IMR-90 (cell line): ENCODE measurements at regions not wholly inside any gene's neighbourhood (a gene's known extent, or its start where the extent isn't known, plus 50 kb on each side); places are given as distances from the start of the nearest gene placed in this dataset.

ENCODE experiments used
- ATAC-seq: fragments of 200-7000 bp; cut with Tn5 transposase; 2 replicates; pipeline ENCODE4 v1.9.1; 2020; ENCODE audit warnings: low read depth, mild to moderate bottlenecking, moderate library complexity
- BruUV-seq: library from RNA; stranded (reverse); fragments of 400-500 nt; replicated peaks from 2 replicates; lab custom pipeline; 2021; lab: Mats Ljungman, UMichigan
- CTCF ChIA-PET: fragments of 300-600 bp; formaldehyde crosslinking; extraction: SDS; loops from one replicate; lab custom pipeline; 2021; ENCODE audit warnings: antibody characterized with exemption; lab: Yijun Ruan, JAX
- POLR2A ChIA-PET: fragments of 300-600 bp; sonication (Branson Sonifier 250); formaldehyde crosslinking; loops from one replicate; lab custom pipeline; 2022; ENCODE audit warnings: antibody characterized with exemption; ENCODE audit not compliant: unreplicated experiment; lab: Charles Lee
- DNase-seq: peaks from one replicate; pipeline ENCODE4 v3.0.0; 2013
- H2AFZ ChIP-seq: replicated peaks from 2 replicates; pipeline ENCODE3; 2013; ENCODE audit warnings: low read length, mild to moderate bottlenecking; ENCODE audit not compliant: poor library complexity
- H2AK5ac ChIP-seq: 2 replicates; pipeline ENCODE4 v1.6.1; 2013; ENCODE audit warnings: low read depth, low read length, inconsistent platforms
- H2AK9ac ChIP-seq: replicated peaks from 2 replicates; pipeline ENCODE3; 2013; ENCODE audit warnings: mild to moderate bottlenecking, low read depth, low read length, moderate library complexity; ENCODE audit not compliant: poor library complexity
- H2BK120ac ChIP-seq: 2 replicates; pipeline ENCODE4 v1.6.1; 2013; ENCODE audit warnings: low read depth, low read length, inconsistent platforms
- H2BK15ac ChIP-seq: 3 replicates; pipeline ENCODE4 v1.6.1; 2013; ENCODE audit warnings: low read depth, low read length, inconsistent platforms
- H2BK20ac ChIP-seq: 2 replicates; pipeline ENCODE4 v1.6.1; 2013; ENCODE audit warnings: low read depth, mild to moderate bottlenecking, inconsistent platforms, low read length, moderate library complexity
- H2BK5ac ChIP-seq: 2 replicates; pipeline ENCODE4 v1.6.1; 2013; ENCODE audit warnings: mild to moderate bottlenecking, low read depth, low read length, inconsistent platforms; ENCODE audit not compliant: poor library complexity, severe bottlenecking
- H3K14ac ChIP-seq: replicated peaks from 2 replicates; pipeline ENCODE4 v1.6.1; 2013; ENCODE audit warnings: low read depth, low read length, inconsistent platforms
- H3K18ac ChIP-seq: 2 replicates; pipeline ENCODE4 v1.6.1; 2013; ENCODE audit warnings: low read depth, low read length, control low read depth
- H3K23ac ChIP-seq: 2 replicates; pipeline ENCODE4 v1.6.1; 2013; ENCODE audit warnings: low read depth, low read length, inconsistent platforms
- H3K27ac ChIP-seq: 2 replicates; pipeline ENCODE4 v1.5.1; 2013; ENCODE audit warnings: mild to moderate bottlenecking, control low read depth, low read length; ENCODE audit not compliant: insufficient read depth
- H3K27me3 ChIP-seq: 2 replicates; pipeline ENCODE4 v1.6.1; 2013; ENCODE audit warnings: low read length; ENCODE audit not compliant: control insufficient read depth, insufficient read depth
- H3K36me3 ChIP-seq: 2 replicates; pipeline ENCODE4 v1.6.1; 2013; ENCODE audit warnings: low read length, mixed read lengths; ENCODE audit not compliant: control insufficient read depth, insufficient read depth
- H3K4ac ChIP-seq: 2 replicates; pipeline ENCODE4 v1.6.1; 2013; ENCODE audit warnings: low read depth, low read length, inconsistent platforms
- H3K4me1 ChIP-seq: 2 replicates; pipeline ENCODE4 v1.6.1; 2013; ENCODE audit warnings: low read length, mixed read lengths; ENCODE audit not compliant: control insufficient read depth, insufficient read depth
- H3K4me2 ChIP-seq: 2 replicates; pipeline ENCODE4 v1.6.1; 2013; ENCODE audit warnings: low read depth, mild to moderate bottlenecking, control low read depth, low read length, moderate library complexity
- H3K4me3 ChIP-seq: 2 replicates; pipeline ENCODE4 v1.5.1; 2013; ENCODE audit warnings: low read depth, mild to moderate bottlenecking, control low read depth, low read length, moderate library complexity; ENCODE audit not compliant: insufficient read depth
- H3K56ac ChIP-seq: 2 replicates; pipeline ENCODE4 v1.6.1; 2013; ENCODE audit warnings: low read length, inconsistent platforms; ENCODE audit not compliant: insufficient read depth; ENCODE audit errors: extremely low read depth
- H3K79me1 ChIP-seq, 2 experiments: 2 replicates each; pipeline ENCODE4 v1.6.1; 2013; ENCODE audit warnings: low read length in 2 of 2, inconsistent platforms in 1 of 2, low read depth in 1 of 2
- H3K9ac ChIP-seq: 2 replicates; pipeline ENCODE4 v1.6.1; 2013; ENCODE audit warnings: low read depth, low read length, control low read depth
- H3K9me1 ChIP-seq: 2 replicates; pipeline ENCODE4 v1.6.1; 2013; ENCODE audit warnings: low read length, inconsistent platforms; ENCODE audit not compliant: insufficient read depth
- H3K9me3 ChIP-seq: 2 replicates; pipeline ENCODE4 v1.6.1; 2013; ENCODE audit warnings: low read length; ENCODE audit not compliant: control insufficient read depth, insufficient read depth
- H4K20me1 ChIP-seq: 2 replicates; pipeline ENCODE4 v1.6.1; 2013; ENCODE audit warnings: low read length, inconsistent platforms; ENCODE audit not compliant: insufficient read depth
- H4K5ac ChIP-seq: 2 replicates; pipeline ENCODE4 v1.6.1; 2013; ENCODE audit warnings: mild to moderate bottlenecking, low read depth, low read length, control low read depth
- H4K8ac ChIP-seq, 2 experiments: 2 replicates each; pipeline ENCODE4 v1.6.1; 2013; ENCODE audit warnings: low read depth in 2 of 2, low read length in 2 of 2, control low read depth in 1 of 2, inconsistent platforms in 1 of 2
- H4K91ac ChIP-seq: 2 replicates; pipeline ENCODE4 v1.6.1; 2013; ENCODE audit warnings: low read depth, low read length, inconsistent platforms; ENCODE audit not compliant: insufficient read depth
- BHLHE40 ChIP-seq: fragments of 150-350 bp; IDR thresholded peaks from 2 replicates; pipeline ENCODE4 v1.6.1; 2016; ENCODE audit warnings: mild to moderate bottlenecking, low read depth, low read length
- CEBPB ChIP-seq: IDR thresholded peaks from 2 replicates; pipeline ENCODE4 v1.6.1; 2012; ENCODE audit warnings: low read depth, low read length, improper control_type of control experiment
- CHD1 ChIP-seq: IDR thresholded peaks from 2 replicates; pipeline ENCODE4 v1.6.1; 2012; ENCODE audit warnings: low read depth, low read length, improper control_type of control experiment
- CTCF ChIP-seq: conservative IDR thresholded peaks from 2 replicates; pipeline ENCODE4 v1.5.1; 2012; ENCODE audit warnings: mild to moderate bottlenecking, low read depth, low read length, improper control_type of control experiment
- ELK1 ChIP-seq: fragments of 150-350 bp; IDR thresholded peaks from 2 replicates; pipeline ENCODE4 v1.6.1; 2016; ENCODE audit warnings: low read depth, mild to moderate bottlenecking, low read length, moderate library complexity, borderline replicate concordance
- FOS ChIP-seq: fragments of 150-350 bp; IDR thresholded peaks from 2 replicates; pipeline ENCODE4 v1.6.1; 2016; ENCODE audit warnings: low read depth, low read length
- MAFK ChIP-seq: IDR thresholded peaks from 2 replicates; pipeline ENCODE4 v1.6.1; 2012; ENCODE audit warnings: low read depth, low read length, improper control_type of control experiment
- MAZ ChIP-seq: IDR thresholded peaks from 2 replicates; pipeline ENCODE4 v1.6.1; 2012; ENCODE audit warnings: low read depth, mild to moderate bottlenecking, low read length, improper control_type of control experiment, moderate library complexity, borderline replicate concordance
- MXI1 ChIP-seq: IDR thresholded peaks from 2 replicates; pipeline ENCODE4 v1.6.1; 2012; ENCODE audit warnings: low read depth, mild to moderate bottlenecking, low read length, moderate library complexity, borderline replicate concordance
- NFE2L2 ChIP-seq: fragments of 150-350 bp; IDR thresholded peaks from 2 replicates; pipeline ENCODE4 v1.6.1; 2016; ENCODE audit warnings: low read depth, mild to moderate bottlenecking, low read length
- POLR2A ChIP-seq: IDR thresholded peaks from 2 replicates; pipeline ENCODE4 v1.6.1; 2012; ENCODE audit warnings: mild to moderate bottlenecking, low read depth, low read length
- RAD21 ChIP-seq: IDR thresholded peaks from 2 replicates; pipeline ENCODE4 v1.6.1; 2012; ENCODE audit warnings: low read length, improper control_type of control experiment
- RCOR1 ChIP-seq: IDR thresholded peaks from 2 replicates; pipeline ENCODE4 v1.6.1; 2012; ENCODE audit warnings: mild to moderate bottlenecking, low read length, improper control_type of control experiment; ENCODE audit not compliant: insufficient replicate concordance
- RFX5 ChIP-seq: IDR thresholded peaks from 2 replicates; pipeline ENCODE4 v1.8.0; 2012; ENCODE audit warnings: low read depth, mild to moderate bottlenecking, low read length, moderate library complexity
- SMC3 ChIP-seq: fragments of 150-350 bp; IDR thresholded peaks from 2 replicates; pipeline ENCODE4 v1.6.1; 2016; ENCODE audit warnings: low read depth, mild to moderate bottlenecking, antibody characterized with exemption, low read length, moderate library complexity
- USF2 ChIP-seq: fragments of 150-350 bp; IDR thresholded peaks from 2 replicates; pipeline ENCODE4 v1.6.1; 2017; ENCODE audit warnings: mild to moderate bottlenecking, antibody characterized with exemption, low read length, low read depth
- WGBS, 2 experiments: methylation state at CpG; one replicate each; pipeline versions ENCODE4 v1.1.5 to v1.1.7; 2013; ENCODE audit warnings: missing lambda C conversion rate in 2 of 2; ENCODE audit not compliant: insufficient read length in 1 of 2; ENCODE audit errors: extremely low coverage in 2 of 2; 5-methylcytosine and 5-hydroxymethylcytosine counted together
- dilution Hi-C: fragments of 300-500 bp; cut with HindIII; formaldehyde crosslinking; loops from one replicate; pipeline ENCODE4 v1.14.3; 2018; ENCODE audit warnings: low sequenced_read_pairs; ENCODE audit not compliant: unreplicated experiment
- in situ Hi-C: fragments of 300-500 bp; cut with MboI; formaldehyde crosslinking; loops from 3 replicates; pipeline ENCODE4 v1.14.3; 2019; ENCODE audit warnings: low sequenced_read_pairs, inconsistent platforms, mixed read lengths
- intact Hi-C: fragments of 100-400 bp; cut with micrococcal nuclease; formaldehyde crosslinking; loops from 2 replicates; pipeline ENCODE4 v1.10.0; 2022

GRCh38 chr10:78392197-78392596 is 358.5 kb downstream of the RPS24 start:
- Histone ChIP-seq H2BK15ac (no peak overlapping the region), H3K18ac (no peak overlapping the region), H2AK5ac (no peak overlapping the region), H3K56ac (no peak overlapping the region), H3K36me3 (no peaks in the 10 kb centered on the region), H4K8ac (no peak overlapping the region), H3K27me3 (peaks cover 34% of the 10 kb centered on the region), H3K9ac (no peak overlapping the region), H4K20me1 (no peaks in the 10 kb centered on the region), H4K5ac (no peak overlapping the region), H3K27ac (no peak overlapping the region), H3K9me1 (no peaks in the 10 kb centered on the region), H3K4me1 (no peaks in the 10 kb centered on the region), H3K4ac (no peak overlapping the region), H2AFZ (no peak overlapping the region), H2BK120ac (no peak overlapping the region), H3K9me3 (no peaks in the 10 kb centered on the region), H3K4me2 (no peak overlapping the region), H3K79me1 (no peaks in the 10 kb centered on the region), H2BK5ac (no peak overlapping the region), H3K4me3 (no peak overlapping the region), H3K14ac (no peak overlapping the region), H3K23ac (no peak overlapping the region), H4K91ac (no peak overlapping the region), H2AK9ac (no peak overlapping the region), H2BK20ac (no peak overlapping the region)
- ATAC-seq (no peak), DNase-seq (no peak)
- in situ Hi-C loops = no loop called here
- no CpG with 5 or more reads among the region's 2 CpGs for WGBS, 2 experiments
- ChIA-PET CTCF (no interaction called here), POLR2A (no interaction called here)
- BruUV-seq = no TSS peak
- dilution Hi-C loops = no loop called here
- TF ChIP-seq ELK1 = no peak
- TF ChIP-seq SMC3 = no peak
- no peak for TF ChIP-seq NFE2L2
- TF ChIP-seq RCOR1 = no peak
- no peak for TF ChIP-seq MXI1
- TF ChIP-seq FOS = no peak
- no peak for TF ChIP-seq MAZ
- no peak for TF ChIP-seq RAD21
- TF ChIP-seq USF2 = no peak
- TF ChIP-seq CTCF = no peak
- no peak for TF ChIP-seq CHD1
- TF ChIP-seq POLR2A = no peak
- TF ChIP-seq RFX5 = no peak
- TF ChIP-seq BHLHE40 = no peak
- no peak for TF ChIP-seq MAFK
- TF ChIP-seq CEBPB = no peak
- intact Hi-C loops = no loop called here
